ENCODE measurements at regions not wholly inside any gene's neighbourhood (a gene's known extent, or its start where the extent isn't known, plus 50 kb on each side); places are given as distances from the start of the nearest gene placed in this dataset.

DNA sequence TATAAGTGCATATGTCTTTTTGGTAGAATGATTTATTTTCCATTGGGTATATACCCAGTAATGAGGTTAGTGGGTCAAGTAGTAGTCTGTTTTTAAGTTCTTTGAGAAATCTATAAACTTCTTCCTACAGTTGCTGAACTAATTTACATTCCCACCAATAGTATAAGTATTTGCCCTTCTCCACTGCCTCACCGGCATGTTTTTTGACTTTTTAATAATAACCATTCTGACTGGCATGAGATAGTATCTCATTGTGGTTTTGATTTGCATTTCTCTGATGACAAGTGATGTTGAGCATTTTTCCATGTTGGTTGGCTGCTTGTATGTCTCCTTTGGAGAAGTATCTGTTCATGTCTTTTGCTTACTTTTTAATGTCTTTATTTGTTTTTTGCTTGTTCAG lies 94.1 kb upstream of the TP63 start:
- TF ChIP-seq, protein P1, sequence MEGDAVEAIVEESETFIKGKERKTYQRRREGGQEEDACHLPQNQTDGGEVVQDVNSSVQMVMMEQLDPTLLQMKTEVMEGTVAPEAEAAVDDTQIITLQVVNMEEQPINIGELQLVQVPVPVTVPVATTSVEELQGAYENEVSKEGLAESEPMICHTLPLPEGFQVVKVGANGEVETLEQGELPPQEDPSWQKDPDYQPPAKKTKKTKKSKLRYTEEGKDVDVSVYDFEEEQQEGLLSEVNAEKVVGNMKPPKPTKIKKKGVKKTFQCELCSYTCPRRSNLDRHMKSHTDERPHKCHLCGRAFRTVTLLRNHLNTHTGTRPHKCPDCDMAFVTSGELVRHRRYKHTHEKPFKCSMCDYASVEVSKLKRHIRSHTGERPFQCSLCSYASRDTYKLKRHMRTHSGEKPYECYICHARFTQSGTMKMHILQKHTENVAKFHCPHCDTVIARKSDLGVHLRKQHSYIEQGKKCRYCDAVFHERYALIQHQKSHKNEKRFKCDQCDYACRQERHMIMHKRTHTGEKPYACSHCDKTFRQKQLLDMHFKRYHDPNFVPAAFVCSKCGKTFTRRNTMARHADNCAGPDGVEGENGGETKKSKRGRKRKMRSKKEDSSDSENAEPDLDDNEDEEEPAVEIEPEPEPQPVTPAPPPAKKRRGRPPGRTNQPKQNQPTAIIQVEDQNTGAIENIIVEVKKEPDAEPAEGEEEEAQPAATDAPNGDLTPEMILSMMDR (IDR thresholded peaks at IDR 0.05): no peak
- TF ChIP-seq TEAD4 (CRISPR knock-in tag; IDR thresholded peaks at IDR 0.05) (no peak), JUN (CRISPR knock-in tag; IDR thresholded peaks at IDR 0.05) (no peak), ZNF423 (CRISPR knock-in tag; IDR thresholded peaks at IDR 0.05) (no peak)
- TF ChIP-seq, protein P2, sequence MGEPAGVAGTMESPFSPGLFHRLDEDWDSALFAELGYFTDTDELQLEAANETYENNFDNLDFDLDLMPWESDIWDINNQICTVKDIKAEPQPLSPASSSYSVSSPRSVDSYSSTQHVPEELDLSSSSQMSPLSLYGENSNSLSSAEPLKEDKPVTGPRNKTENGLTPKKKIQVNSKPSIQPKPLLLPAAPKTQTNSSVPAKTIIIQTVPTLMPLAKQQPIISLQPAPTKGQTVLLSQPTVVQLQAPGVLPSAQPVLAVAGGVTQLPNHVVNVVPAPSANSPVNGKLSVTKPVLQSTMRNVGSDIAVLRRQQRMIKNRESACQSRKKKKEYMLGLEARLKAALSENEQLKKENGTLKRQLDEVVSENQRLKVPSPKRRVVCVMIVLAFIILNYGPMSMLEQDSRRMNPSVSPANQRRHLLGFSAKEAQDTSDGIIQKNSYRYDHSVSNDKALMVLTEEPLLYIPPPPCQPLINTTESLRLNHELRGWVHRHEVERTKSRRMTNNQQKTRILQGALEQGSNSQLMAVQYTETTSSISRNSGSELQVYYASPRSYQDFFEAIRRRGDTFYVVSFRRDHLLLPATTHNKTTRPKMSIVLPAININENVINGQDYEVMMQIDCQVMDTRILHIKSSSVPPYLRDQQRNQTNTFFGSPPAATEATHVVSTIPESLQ (CRISPR knock-in tag; IDR thresholded peaks at IDR 0.05): no peak
- TF ChIP-seq, protein P3, sequence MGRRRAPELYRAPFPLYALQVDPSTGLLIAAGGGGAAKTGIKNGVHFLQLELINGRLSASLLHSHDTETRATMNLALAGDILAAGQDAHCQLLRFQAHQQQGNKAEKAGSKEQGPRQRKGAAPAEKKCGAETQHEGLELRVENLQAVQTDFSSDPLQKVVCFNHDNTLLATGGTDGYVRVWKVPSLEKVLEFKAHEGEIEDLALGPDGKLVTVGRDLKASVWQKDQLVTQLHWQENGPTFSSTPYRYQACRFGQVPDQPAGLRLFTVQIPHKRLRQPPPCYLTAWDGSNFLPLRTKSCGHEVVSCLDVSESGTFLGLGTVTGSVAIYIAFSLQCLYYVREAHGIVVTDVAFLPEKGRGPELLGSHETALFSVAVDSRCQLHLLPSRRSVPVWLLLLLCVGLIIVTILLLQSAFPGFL (CRISPR knock-in tag; IDR thresholded peaks at IDR 0.05; ENCODE audit: borderline replicate concordance): no peak
- TF ChIP-seq, protein P4, sequence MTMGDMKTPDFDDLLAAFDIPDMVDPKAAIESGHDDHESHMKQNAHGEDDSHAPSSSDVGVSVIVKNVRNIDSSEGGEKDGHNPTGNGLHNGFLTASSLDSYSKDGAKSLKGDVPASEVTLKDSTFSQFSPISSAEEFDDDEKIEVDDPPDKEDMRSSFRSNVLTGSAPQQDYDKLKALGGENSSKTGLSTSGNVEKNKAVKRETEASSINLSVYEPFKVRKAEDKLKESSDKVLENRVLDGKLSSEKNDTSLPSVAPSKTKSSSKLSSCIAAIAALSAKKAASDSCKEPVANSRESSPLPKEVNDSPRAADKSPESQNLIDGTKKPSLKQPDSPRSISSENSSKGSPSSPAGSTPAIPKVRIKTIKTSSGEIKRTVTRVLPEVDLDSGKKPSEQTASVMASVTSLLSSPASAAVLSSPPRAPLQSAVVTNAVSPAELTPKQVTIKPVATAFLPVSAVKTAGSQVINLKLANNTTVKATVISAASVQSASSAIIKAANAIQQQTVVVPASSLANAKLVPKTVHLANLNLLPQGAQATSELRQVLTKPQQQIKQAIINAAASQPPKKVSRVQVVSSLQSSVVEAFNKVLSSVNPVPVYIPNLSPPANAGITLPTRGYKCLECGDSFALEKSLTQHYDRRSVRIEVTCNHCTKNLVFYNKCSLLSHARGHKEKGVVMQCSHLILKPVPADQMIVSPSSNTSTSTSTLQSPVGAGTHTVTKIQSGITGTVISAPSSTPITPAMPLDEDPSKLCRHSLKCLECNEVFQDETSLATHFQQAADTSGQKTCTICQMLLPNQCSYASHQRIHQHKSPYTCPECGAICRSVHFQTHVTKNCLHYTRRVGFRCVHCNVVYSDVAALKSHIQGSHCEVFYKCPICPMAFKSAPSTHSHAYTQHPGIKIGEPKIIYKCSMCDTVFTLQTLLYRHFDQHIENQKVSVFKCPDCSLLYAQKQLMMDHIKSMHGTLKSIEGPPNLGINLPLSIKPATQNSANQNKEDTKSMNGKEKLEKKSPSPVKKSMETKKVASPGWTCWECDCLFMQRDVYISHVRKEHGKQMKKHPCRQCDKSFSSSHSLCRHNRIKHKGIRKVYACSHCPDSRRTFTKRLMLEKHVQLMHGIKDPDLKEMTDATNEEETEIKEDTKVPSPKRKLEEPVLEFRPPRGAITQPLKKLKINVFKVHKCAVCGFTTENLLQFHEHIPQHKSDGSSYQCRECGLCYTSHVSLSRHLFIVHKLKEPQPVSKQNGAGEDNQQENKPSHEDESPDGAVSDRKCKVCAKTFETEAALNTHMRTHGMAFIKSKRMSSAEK (CRISPR knock-in tag; IDR thresholded peaks at IDR 0.05; ENCODE audit: borderline replicate concordance): no peak
- TF ChIP-seq, protein P5, sequence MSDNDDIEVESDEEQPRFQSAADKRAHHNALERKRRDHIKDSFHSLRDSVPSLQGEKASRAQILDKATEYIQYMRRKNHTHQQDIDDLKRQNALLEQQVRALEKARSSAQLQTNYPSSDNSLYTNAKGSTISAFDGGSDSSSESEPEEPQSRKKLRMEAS (CRISPR knock-in tag; IDR thresholded peaks at IDR 0.05): no peak

Measured in WTC11 (cell line).